GM12892 (cell line): ENCODE measurements at regions not wholly inside any gene's neighbourhood (a gene's known extent, or its start where the extent isn't known, plus 50 kb on each side); places are given as distances from the start of the nearest gene placed in this dataset.

ENCODE experiments used
- DNase-seq: peaks from one replicate; pipeline ENCODE4 v3.0.0; 2011; ENCODE audit not compliant: insufficient read length
- FAIRE-seq: peaks from 2 replicates; lab custom pipeline; 2011; peaks lifted over from hg19 to GRCh38; lab: Jason Lieb, UNC
- POLR2A ChIP-seq: IDR thresholded peaks from 2 replicates; pipeline ENCODE4 v1.6.1; 2011; ENCODE audit warnings: low read depth, low read length, control low read depth
- POLR2AphosphoS5 ChIP-seq: IDR thresholded peaks from 2 replicates; pipeline ENCODE4 v1.6.1; 2011; ENCODE audit warnings: low read depth, low read length, control low read depth
- TAF1 ChIP-seq: IDR thresholded peaks from 2 replicates; pipeline ENCODE4 v1.6.1; 2011; ENCODE audit warnings: low read depth, mild to moderate bottlenecking, control low read depth, low read length, borderline replicate concordance

- TF ChIP-seq POLR2A (no peak), TAF1 (no peak)
- FAIRE-seq (no peak), DNase-seq (no peak)
These were observed 1044.2 kb downstream of the TLE4 start for GRCh38 chr9:80615964-80616363.

DNA sequence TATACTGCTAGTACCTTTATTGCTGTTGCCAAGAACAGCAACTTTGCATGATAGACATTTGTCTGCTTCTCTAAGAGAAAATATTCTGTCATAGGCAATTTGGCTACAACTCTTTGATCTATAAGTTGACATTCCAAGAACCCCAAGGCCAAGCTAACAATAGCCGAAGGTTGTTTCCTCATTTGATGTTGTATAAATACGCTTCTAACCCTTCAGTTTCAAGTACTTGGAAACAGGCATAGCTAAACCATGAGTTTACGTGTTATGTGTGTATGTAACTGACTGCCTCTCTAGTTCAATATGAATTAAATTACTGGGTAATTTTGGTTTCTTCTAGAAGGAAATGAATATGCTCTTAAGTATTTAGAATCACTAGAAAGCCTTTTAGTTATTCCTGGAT lies 1034.0 kb downstream of the TLE4 start:
- no peak for TF ChIP-seq TAF1
- no peak for TF ChIP-seq POLR2AphosphoS5
- no peak for DNase-seq
- no peak for FAIRE-seq

DNA sequence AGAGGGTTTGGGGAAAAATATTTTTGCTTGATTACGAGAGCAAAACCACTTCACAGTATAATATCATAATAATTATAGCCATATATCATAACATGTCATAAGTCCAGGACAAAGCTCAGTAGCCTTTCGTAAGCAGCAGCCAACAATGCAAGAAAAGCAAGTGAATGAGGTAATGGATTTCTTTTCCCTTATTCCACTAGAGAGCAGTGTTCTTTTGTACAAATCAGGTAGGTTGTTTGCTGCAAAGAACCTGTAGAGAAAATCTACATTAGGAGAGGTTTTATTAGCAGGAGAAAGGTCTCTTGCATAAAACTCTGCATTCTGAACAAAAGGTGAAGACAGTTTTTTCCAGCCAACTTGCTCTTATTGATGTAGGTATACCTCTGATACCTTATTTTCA lies 1033.4 kb downstream of the TLE4 start:
- TF ChIP-seq TAF1 (no peak), POLR2AphosphoS5 (no peak), POLR2A (no peak)
- DNase-seq (no peak), FAIRE-seq (no peak)

GRCh38 chr9:80602291-80602690 lies 1030.5 kb downstream of the TLE4 start:
- no peak for DNase-seq
- no peak for FAIRE-seq
- TF ChIP-seq POLR2A (no peak), POLR2AphosphoS5 (no peak), TAF1 (no peak)

GRCh38 chr9:80596579-80596978 lies 1024.8 kb downstream of the TLE4 start:
- no peak for DNase-seq
- TF ChIP-seq POLR2AphosphoS5 (no peak), POLR2A (no peak), TAF1 (no peak)
- no peak for FAIRE-seq

GRCh38 chr9:80595192-80595591 lies 1023.4 kb downstream of the TLE4 start:
- no peak for TF ChIP-seq TAF1
- no peak for TF ChIP-seq POLR2AphosphoS5
- TF ChIP-seq POLR2A, result no peak
- FAIRE-seq (no peak), DNase-seq (no peak)

- FAIRE-seq, result no peak
- TF ChIP-seq POLR2A, result no peak
- no peak for TF ChIP-seq POLR2AphosphoS5
- TF ChIP-seq TAF1, result no peak
- DNase-seq, result no peak
These were observed 1020.6 kb downstream of the TLE4 start for GRCh38 chr9:80592413-80592812.

GRCh38 chr9:80586786-80587330 lies 1015.1 kb downstream of the TLE4 start:
- TF ChIP-seq TAF1 (no peak), POLR2AphosphoS5 (no peak)
- no peak for FAIRE-seq
- DNase-seq, result no peak

DNA sequence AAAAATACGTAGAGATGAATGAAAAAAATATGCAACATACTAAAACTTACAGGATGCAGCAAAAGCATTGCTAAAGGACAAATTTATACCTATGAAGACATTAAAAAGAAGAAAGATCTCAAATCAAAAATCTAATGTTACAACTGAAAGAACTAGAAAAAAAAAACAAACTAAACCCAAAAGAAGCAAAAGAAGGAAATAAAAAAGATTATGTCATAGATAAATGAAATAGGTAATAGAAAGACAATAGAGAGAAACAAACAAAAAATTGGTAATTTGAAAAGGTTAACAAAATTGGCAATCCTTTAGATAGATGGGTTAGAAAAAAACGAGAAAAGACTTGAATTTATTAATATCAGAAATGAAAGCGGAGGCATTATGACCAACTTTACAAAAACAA lies 1000.2 kb downstream of the TLE4 start:
- DNase-seq (no peak), FAIRE-seq (no peak)
- TF ChIP-seq TAF1 (no peak), POLR2AphosphoS5 (no peak), POLR2A (no peak)

DNA sequence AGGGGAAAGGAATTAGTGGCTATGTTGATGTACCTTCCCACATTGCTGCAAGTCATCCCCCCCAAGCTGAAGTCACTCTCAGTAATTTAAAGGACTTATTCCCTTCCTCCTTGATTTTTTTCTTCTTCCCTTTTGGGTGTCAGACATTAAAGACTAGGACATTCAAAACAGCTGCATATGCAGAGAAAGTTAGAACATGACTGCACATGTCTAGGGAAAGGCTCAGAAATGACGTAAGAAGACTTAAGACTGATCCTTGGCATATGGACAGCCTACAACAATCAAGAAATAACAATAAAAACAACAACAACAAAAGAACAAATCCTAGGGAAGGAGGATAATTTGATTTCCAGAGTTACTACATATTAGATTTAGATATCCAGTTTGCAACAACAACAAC lies 997.5 kb downstream of the TLE4 start:
- FAIRE-seq, result no peak

DNA sequence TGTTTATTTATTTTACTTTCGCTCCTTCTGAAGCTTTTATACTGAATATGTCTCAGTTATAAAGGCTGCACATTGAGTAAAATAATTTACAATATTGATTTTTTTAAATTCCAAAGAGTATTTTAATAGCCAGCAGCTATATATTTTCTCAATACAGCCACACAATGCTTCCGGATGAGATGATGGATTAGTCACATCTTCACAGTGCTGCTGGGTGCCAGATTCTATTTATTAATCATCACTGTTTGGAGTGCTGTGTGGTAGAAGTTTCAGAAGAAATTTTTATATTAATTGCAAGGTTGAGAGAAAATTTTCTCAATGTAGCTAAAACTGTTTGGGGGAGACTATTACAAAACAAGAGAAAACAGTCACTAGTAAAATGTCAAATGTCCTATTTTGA lies 989.8 kb downstream of the TLE4 start:
- FAIRE-seq (no peak), DNase-seq (no peak)
- no peak for TF ChIP-seq TAF1
- no peak for TF ChIP-seq POLR2AphosphoS5
- no peak for TF ChIP-seq POLR2A

More for the DNA sequence above, 997.5 kb downstream of the TLE4 start:
- TF ChIP-seq POLR2A (no peak), POLR2AphosphoS5 (no peak), TAF1 (no peak)
- DNase-seq, result no peak

DNA sequence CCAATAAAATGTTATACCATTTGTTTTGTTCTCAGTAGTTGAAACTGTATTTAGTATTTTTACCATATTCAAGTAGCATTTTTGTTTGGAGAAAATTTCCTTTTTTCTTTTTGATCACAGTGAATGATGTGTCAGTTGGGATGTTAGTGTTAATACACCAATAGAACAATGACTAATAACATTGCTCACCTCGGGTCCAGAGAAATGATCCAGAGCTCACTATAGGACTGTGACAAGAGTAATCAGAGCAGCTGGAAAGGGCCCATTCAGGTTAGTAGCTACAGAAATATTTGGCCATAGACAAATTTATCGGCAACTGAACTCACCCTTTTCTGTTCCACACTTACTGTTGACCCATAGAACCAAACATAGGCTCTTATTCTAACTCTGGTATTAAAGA lies 989.2 kb downstream of the TLE4 start:
- DNase-seq, result no peak
- FAIRE-seq, result no peak
- TF ChIP-seq TAF1, result no peak
- no peak for TF ChIP-seq POLR2A
- no peak for TF ChIP-seq POLR2AphosphoS5

DNA sequence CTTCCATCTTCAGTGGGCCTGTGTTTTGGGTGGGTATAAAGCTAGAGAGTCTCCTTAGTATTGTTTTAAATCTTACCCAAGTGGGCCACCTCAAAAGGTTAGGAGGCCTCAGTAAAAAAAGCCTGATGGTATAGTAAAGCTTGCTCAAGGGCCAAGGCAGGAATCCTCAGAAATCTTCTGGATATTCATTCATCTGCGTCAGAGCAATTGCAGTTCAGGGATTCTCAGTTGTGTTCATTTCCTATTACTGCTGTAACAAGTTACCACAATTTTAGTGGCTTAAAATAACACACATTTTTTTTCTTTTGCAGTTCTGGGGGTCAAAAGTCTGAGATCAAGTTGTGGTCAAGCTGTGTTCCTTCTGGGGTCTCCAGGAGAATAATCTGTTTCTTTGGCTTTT lies 985.5 kb downstream of the TLE4 start:
- no peak for TF ChIP-seq POLR2A
- no peak for TF ChIP-seq TAF1
- TF ChIP-seq POLR2AphosphoS5, result no peak
- no peak for FAIRE-seq
- no peak for DNase-seq

- FAIRE-seq, result no peak
- TF ChIP-seq POLR2A (no peak), TAF1 (no peak), POLR2AphosphoS5 (no peak)
- DNase-seq, result no peak
These were observed 984.9 kb downstream of the TLE4 start for GRCh38 chr9:80556631-80557030.
